AG09309 (cell line): ENCODE measurements at regions not wholly inside any gene's neighbourhood (a gene's known extent, or its start where the extent isn't known, plus 50 kb on each side); places are given as distances from the start of the nearest gene placed in this dataset.
A peak's percentile ranks its signal among the peaks of the same experiment; 100 is the strongest.

Experiments used
- DNase-seq: peaks from one replicate; pipeline ENCODE4 v3.0.0-alpha.2; 2010; ENCODE audit warnings: low read depth
- H3K4me3 ChIP-seq: 2 replicates; pipeline ENCODE4 v1.5.1; 2011; ENCODE audit warnings: mild to moderate bottlenecking, low read depth, low read length, moderate library complexity; ENCODE audit not compliant: control insufficient read depth
- TF ChIP-seq, protein P1 (sequence below): IDR thresholded peaks from 2 replicates; pipeline ENCODE4 v1.5.1; 2011; ENCODE audit warnings: mild to moderate bottlenecking, low read depth, low read length, inconsistent platforms; ENCODE audit not compliant: insufficient read depth, control insufficient read depth; ENCODE audit errors: missing control alignments

DNA sequence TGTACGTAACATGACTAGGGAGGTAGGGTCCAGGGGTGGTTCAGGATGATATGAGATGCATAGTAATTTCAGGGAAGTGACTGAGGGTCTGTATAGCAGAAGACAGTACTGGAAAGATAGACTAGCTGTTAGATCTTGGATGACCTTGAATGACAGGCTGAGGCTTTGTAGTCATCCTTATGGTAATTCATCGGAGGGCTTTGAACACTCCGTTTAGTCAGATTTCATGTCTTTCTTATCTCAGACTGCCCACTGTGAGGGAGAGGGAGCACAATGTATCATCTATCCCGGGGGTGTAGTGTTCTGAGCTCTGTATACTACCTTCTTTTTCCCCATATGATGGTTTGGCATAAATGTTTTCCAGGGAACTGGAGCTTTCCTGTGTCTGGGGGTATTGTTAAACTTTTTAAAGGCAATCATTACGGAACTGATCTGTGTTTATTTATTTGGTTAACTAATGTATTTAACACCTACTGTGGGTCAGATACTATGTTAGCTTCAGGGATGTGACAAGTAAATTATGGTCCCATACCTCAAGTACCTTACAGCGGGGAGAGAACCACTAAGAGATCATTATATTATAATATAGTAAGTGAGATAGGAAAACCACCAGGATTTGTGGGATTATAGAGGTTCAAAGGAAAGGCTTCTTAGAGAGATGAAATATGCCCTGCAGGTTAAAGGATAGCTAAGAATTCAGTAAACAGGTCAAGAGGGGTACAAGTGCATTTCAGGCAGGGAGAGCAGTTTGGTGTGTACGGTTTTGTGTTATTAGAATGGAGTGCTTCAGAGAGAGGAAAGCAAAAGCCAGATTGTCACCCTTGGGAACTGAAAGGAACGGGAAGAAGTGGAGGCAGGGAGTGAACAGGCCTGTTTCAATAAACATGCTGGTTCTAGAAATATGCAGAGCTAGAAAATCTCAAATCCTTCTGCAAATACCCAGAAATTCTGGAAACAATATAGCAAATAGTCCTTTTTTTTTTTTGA lies 164.8 kb upstream of the KL start:
- TF ChIP-seq, protein P1, sequence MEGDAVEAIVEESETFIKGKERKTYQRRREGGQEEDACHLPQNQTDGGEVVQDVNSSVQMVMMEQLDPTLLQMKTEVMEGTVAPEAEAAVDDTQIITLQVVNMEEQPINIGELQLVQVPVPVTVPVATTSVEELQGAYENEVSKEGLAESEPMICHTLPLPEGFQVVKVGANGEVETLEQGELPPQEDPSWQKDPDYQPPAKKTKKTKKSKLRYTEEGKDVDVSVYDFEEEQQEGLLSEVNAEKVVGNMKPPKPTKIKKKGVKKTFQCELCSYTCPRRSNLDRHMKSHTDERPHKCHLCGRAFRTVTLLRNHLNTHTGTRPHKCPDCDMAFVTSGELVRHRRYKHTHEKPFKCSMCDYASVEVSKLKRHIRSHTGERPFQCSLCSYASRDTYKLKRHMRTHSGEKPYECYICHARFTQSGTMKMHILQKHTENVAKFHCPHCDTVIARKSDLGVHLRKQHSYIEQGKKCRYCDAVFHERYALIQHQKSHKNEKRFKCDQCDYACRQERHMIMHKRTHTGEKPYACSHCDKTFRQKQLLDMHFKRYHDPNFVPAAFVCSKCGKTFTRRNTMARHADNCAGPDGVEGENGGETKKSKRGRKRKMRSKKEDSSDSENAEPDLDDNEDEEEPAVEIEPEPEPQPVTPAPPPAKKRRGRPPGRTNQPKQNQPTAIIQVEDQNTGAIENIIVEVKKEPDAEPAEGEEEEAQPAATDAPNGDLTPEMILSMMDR = no peak
- no peak for DNase-seq
- no peak overlapping the region for H3K4me3 ChIP-seq

DNA sequence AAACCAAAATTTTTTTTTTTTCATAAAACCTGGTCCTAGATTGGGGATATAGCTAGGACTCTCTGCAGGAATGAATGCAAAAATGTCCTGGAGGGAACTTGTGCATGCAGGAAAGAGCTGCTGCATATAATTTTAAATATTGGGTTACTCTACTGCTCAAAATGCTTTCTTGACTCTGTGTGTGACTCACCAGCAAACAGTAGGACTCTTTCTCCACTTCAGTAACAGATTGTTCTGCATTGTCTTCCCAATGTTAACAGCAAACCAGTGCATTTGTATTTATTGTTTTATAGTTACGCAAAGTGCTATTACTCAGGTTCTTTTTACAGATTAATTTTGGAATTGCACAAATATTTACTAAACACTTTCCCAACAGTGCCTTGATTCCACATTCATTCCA lies 163.7 kb upstream of the KL start:
- TF ChIP-seq, protein P1 = no peak
- peak; percentile 14 for DNase-seq
- H3K4me3 ChIP-seq = no peak overlapping the region

DNA sequence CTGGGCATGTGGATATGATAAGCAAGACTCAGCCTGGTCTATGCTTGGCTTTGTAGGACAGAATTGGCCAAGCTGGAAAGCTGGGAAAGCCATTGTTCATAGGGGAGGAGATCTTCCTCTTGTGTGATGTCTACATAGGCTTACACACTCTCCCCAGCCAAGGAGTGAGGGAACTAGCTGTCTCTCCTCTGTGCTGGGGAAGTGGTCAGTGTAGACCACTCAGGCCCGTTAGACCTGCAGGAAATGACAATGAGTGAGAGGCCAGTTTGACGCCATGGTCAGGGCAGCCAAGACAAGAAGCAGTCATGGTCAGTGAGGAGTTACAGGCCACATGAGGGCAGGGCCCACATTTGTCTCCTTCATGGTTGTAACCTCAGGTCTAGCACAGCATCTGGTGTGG lies 159.1 kb upstream of the KL start:
- TF ChIP-seq, protein P1 = no peak
- H3K4me3 ChIP-seq = no peak overlapping the region
- DNase-seq = no peak

DNA sequence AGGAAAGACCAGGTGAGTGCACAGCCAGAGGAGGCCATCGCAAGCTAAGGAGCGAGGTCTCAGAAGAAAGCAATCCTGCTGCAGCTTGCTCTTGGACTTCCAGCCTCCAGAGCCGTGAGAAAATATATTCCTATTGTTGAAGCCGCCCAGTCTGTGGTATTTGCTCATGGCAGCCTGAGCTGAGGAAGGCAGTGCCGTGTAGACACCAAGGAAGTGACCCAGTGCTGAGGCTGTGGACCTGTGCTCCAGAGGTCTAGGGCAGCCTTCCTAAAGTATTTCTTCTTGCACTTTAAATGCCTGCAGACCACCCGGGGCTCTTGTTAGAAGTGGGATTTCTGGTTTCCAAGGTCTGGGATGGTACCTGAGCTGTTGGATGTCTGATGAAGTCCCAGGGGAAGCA lies 158.5 kb upstream of the KL start:
- no peak for DNase-seq
- TF ChIP-seq, protein P1 = no peak
- H3K4me3 ChIP-seq = no peak overlapping the region

DNA sequence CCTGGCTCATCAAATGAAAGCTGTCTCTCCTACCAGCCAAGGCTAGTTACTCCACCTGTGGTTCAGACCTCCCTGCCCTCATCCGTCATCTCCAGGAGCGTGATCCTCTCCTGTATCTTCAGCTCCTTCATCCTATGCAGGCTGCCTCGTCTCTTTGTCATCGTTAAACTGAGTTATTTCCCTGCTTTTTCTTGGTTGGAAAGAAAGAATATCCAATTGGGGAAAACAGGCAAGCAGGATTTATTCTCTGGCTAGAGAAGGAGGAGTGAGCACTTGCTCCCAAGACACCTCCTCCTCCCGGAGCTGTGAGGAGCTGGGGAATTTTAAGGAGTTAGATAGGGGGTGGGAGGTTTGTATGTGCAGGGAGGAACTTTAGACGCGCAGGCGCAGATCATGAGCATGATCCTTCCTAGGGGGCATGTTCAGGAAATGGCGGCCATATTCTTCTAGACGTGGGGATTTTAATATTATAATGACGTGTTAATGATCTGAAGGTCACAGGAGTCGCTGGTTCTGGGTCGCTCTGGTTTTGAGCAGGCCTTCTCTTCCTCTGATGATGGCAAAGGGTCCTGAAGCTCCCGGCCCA lies 156.4 kb upstream of the KL start:
- DNase-seq = no peak
- TF ChIP-seq, protein P1 = no peak
- H3K4me3 ChIP-seq = no peak overlapping the region

DNA sequence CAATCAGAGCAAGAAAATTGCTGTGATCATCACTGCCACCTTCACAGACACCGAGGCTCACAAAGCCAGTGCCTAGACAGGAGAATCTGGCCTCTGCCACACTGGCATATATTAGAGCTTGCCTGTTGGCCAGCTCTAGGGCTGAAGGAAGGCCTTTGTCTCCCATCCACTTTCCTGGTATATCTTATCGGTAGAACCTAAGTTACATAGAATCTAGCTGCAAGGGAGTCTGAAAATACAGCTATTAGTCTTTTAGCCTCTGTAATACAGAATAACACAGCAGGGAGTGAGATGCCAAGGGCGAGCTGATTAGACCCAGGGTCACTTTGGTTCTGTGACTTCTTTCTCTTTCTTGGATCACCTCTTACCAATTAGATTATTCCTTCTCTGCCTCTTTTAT lies 154.9 kb upstream of the KL start:
- no peak overlapping the region for H3K4me3 ChIP-seq
- TF ChIP-seq, protein P1 = no peak
- no peak for DNase-seq

DNA sequence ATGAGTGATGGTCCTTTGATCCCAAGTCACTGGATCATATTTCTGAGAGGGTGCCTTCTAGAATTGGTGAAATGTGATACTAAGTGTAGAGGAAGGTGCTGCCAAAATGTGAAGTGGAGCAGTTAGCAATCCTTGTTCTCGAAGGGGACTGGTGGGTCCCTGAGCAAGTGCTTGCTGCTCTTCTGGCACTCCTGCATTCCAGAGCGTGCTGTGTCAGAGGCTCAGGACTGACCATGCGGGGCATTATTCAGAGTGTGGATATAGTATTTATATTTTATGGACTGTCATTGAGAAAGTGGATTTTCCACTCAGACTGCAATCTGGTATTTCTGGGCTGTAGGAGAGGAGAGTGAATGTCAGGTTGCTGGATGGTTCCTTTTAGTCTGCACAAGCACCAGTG lies 152.6 kb upstream of the KL start:
- no peak overlapping the region for H3K4me3 ChIP-seq
- TF ChIP-seq, protein P1 = no peak
- no peak for DNase-seq
